A549 (cell line): ENCODE measurements at regions not wholly inside any gene's neighbourhood (a gene's known extent, or its start where the extent isn't known, plus 50 kb on each side); places are given as distances from the start of the nearest gene placed in this dataset.

Experiments used
- ATOH8 ChIP-seq: fragments of 250-450 bp; sonication (Bioruptor Pico); IDR thresholded peaks from 2 replicates; pipeline ENCODE4 v1.5.0; 2020; ENCODE audit warnings: low read depth, mild to moderate bottlenecking, moderate library complexity
- CEBPB ChIP-seq, 2 experiments: fragments of >200 bp in 1 of 2; sonication (Bioruptor Twin) in 1 of 2; formaldehyde crosslinking in 1 of 2; IDR thresholded peaks; 2 replicates each; pipeline ENCODE4 v1.6.1; 2012 to 2016
- CHD2 ChIP-seq: fragments of 150-350 bp; IDR thresholded peaks from 2 replicates; pipeline ENCODE4 v1.6.1; 2014; ENCODE audit warnings: low read length; ENCODE audit not compliant: partially characterized antibody
- CHD4 ChIP-seq: fragments of 200-600 bp; sonication (generic); IDR thresholded peaks from 2 replicates; pipeline ENCODE4 v1.6.1; 2016; ENCODE audit warnings: antibody characterized with exemption, mild to moderate bottlenecking, borderline replicate concordance
- HMGXB4 ChIP-seq: fragments of 250-450 bp; sonication (Bioruptor Pico); IDR thresholded peaks from 2 replicates; pipeline ENCODE4 v1.5.0; 2021; ENCODE audit warnings: mild to moderate bottlenecking, moderate library complexity, borderline replicate concordance
- JUN ChIP-seq, 2 experiments: fragments of >200 bp; sonication (Bioruptor Twin); formaldehyde crosslinking; IDR thresholded peaks; 2 replicates in 1 of 2; 3 replicates in 1 of 2; pipeline ENCODE4 v1.6.1; 2016 to 2017
- MAX ChIP-seq: IDR thresholded peaks from 2 replicates; pipeline ENCODE4 v1.6.1; 2012
- PHF8 ChIP-seq: fragments of 200-600 bp; sonication (generic); IDR thresholded peaks from 2 replicates; pipeline ENCODE4 v1.6.1; 2016; ENCODE audit warnings: low read depth, mild to moderate bottlenecking, antibody characterized with exemption, moderate library complexity, borderline replicate concordance
- POLR2A ChIP-seq: IDR thresholded peaks from 2 replicates; pipeline ENCODE4 v1.6.1; 2012; ENCODE audit warnings: mild to moderate bottlenecking, low read length
- RFX5 ChIP-seq: fragments of 450-650 bp; IDR thresholded peaks from 2 replicates; pipeline ENCODE4 v1.7.1; 2014; ENCODE audit warnings: antibody characterized with exemption, mild to moderate bottlenecking, moderate library complexity
- ZC3H11A ChIP-seq: fragments of 450-650 bp; IDR thresholded peaks from 2 replicates; pipeline ENCODE4 v1.6.1; 2014; ENCODE audit warnings: antibody characterized with exemption, mild to moderate bottlenecking
- TF ChIP-seq, protein P1 (sequence below): fragments of >200 bp; sonication (Bioruptor Twin); formaldehyde crosslinking; IDR thresholded peaks from 3 replicates; pipeline ENCODE4 v1.5.1; 2016
- TF ChIP-seq, protein P2 (sequence below): IDR thresholded peaks from 2 replicates; pipeline ENCODE4 v1.6.1; 2012

- TF ChIP-seq, protein P1, sequence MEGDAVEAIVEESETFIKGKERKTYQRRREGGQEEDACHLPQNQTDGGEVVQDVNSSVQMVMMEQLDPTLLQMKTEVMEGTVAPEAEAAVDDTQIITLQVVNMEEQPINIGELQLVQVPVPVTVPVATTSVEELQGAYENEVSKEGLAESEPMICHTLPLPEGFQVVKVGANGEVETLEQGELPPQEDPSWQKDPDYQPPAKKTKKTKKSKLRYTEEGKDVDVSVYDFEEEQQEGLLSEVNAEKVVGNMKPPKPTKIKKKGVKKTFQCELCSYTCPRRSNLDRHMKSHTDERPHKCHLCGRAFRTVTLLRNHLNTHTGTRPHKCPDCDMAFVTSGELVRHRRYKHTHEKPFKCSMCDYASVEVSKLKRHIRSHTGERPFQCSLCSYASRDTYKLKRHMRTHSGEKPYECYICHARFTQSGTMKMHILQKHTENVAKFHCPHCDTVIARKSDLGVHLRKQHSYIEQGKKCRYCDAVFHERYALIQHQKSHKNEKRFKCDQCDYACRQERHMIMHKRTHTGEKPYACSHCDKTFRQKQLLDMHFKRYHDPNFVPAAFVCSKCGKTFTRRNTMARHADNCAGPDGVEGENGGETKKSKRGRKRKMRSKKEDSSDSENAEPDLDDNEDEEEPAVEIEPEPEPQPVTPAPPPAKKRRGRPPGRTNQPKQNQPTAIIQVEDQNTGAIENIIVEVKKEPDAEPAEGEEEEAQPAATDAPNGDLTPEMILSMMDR: no peak
- TF ChIP-seq CEBPB (IDR thresholded peaks at IDR 0.05) (no peak), JUN (IDR thresholded peaks at IDR 0.05) (no peak), CHD2 (no peak), RFX5 (no peak), HMGXB4 (CRISPR knock-in tag) (no peak), PHF8 (no peak), ZC3H11A (no peak), MAX (no peak), ATOH8 (CRISPR knock-in tag) (no peak), CHD4 (no peak), POLR2A (no peak)
- TF ChIP-seq, protein P2, sequence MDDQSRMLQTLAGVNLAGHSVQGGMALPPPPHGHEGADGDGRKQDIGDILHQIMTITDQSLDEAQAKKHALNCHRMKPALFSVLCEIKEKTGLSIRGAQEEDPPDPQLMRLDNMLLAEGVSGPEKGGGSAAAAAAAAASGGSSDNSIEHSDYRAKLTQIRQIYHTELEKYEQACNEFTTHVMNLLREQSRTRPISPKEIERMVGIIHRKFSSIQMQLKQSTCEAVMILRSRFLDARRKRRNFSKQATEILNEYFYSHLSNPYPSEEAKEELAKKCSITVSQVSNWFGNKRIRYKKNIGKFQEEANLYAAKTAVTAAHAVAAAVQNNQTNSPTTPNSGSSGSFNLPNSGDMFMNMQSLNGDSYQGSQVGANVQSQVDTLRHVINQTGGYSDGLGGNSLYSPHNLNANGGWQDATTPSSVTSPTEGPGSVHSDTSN: no peak
Measured at GRCh38 chr3:98967758-98968157, 66.3 kb upstream of the DCBLD2 start.
